ENCODE measurements at regions not wholly inside any gene's neighbourhood (a gene's known extent, or its start where the extent isn't known, plus 50 kb on each side); places are given as distances from the start of the nearest gene placed in this dataset.
"Not testable (repeated sequence)": the region's sequence is repeated elsewhere in the genome, so short reads cannot be mapped to it uniquely, and the experiment has no call there.

DNA sequence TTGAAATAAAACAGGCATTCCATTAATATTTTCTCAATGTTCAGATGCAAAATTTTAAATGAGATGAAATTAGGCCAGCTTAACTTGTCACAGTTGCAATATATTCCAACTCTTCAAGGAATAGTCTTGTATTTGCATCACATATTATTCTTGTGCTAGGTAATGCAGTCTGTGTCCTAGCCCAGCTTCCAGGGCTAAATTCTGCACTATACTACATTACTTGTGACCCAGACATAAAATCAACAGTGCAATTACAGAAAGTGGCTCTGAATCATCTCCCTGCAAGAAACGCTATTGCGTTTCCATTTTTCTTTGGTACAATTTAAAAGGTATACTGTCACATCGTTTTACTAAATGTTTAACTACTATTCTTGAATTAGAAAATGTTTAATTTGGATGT is 399.2 kb downstream of the TENT5A start:
- no peaks in the 10 kb centered on the region for H3K36me3 ChIP-seq
- WGBS: 75% methylated on average over 3 of the region's 3 CpGs
- TF ChIP-seq CTCF (IDR thresholded peaks at IDR 0.05) (no peak), POLR2AphosphoS5 (IDR thresholded peaks at IDR 0.05) (no peak), POLR2A (IDR thresholded peaks at IDR 0.05) (no peak)
- no peak overlapping the region for H3K27ac ChIP-seq
- intact Hi-C loops (cut with DNase I): no loop called here
- no peaks in the 10 kb centered on the region for H3K4me1 ChIP-seq (replicated peaks)
- no peak for DNase-seq (ENCODE audit: low spot score)
- no peak overlapping the region for H3K4me3 ChIP-seq
- H3K9me3 ChIP-seq: no peaks in the 10 kb centered on the region
- no peaks in the 10 kb centered on the region for H3K27me3 ChIP-seq (replicated peaks; ENCODE audit: insufficient read depth)

- H3K4me1 ChIP-seq (replicated peaks); intact Hi-C loops (cut with DNase I): not testable (repeated sequence)
Measured at GRCh38 chr6:81344026-81344425, 408.5 kb downstream of the TENT5A start.

DNA sequence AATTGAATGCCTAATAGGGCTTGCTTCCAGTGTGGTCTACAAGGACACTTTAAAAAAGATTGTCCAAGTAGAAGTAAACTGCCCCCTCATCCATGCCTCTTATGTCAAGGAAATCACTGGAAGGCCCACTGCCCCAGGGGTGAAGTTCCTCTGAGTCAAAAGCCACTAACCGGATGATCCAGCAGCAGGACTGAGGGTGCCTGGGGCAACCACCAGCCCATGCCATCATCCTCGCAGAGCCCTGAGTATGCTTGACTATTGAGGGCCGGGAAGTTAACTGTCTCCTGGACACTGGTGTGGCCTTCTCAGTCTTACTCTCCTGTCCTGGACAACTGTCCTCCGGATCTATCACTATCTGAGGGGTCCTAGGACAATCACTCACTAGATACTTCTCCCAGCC is 411.5 kb downstream of the TENT5A start:
- no peaks in the 10 kb centered on the region for H3K9me3 ChIP-seq
- intact Hi-C loops (cut with DNase I): no loop called here
- 82% methylated on average over 4 of the region's 4 CpGs for WGBS
- no peak for DNase-seq (ENCODE audit: low spot score)
- no peaks in the 10 kb centered on the region for H3K4me1 ChIP-seq (replicated peaks)
- no peak overlapping the region for H3K4me3 ChIP-seq
- H3K27me3 ChIP-seq (replicated peaks; ENCODE audit: insufficient read depth): no peaks in the 10 kb centered on the region
- no peak for TF ChIP-seq CTCF (IDR thresholded peaks at IDR 0.05)
- no peak for TF ChIP-seq POLR2AphosphoS5 (IDR thresholded peaks at IDR 0.05)
- TF ChIP-seq POLR2A (IDR thresholded peaks at IDR 0.05): no peak
- no peak overlapping the region for H3K27ac ChIP-seq
- H3K36me3 ChIP-seq: no peaks in the 10 kb centered on the region

More at GRCh38 chr6:81344026-81344425, 408.5 kb downstream of the TENT5A start:
- not testable (repeated sequence) for H3K27ac ChIP-seq; H3K4me3 ChIP-seq; H3K9me3 ChIP-seq; H3K27me3 ChIP-seq (replicated peaks; ENCODE audit: insufficient read depth); DNase-seq (ENCODE audit: low spot score); H3K36me3 ChIP-seq
- 80% methylated on average over 8 of the region's 8 CpGs for WGBS

GRCh38 chr6:81331526-81331925 is 421.0 kb downstream of the TENT5A start:
- no peaks in the 10 kb centered on the region for H3K27me3 ChIP-seq (replicated peaks; ENCODE audit: insufficient read depth)
- intact Hi-C loops (cut with DNase I): no loop called here

GRCh38 chr6:81328700-81329099 is 423.8 kb downstream of the TENT5A start:
- no peaks in the 10 kb centered on the region for H3K4me1 ChIP-seq (replicated peaks)
- H3K9me3 ChIP-seq: no peaks in the 10 kb centered on the region
- H3K4me3 ChIP-seq: no peak overlapping the region
- DNase-seq (ENCODE audit: low spot score): no peak
- 67% methylated on average over 2 of the region's 2 CpGs for WGBS
- intact Hi-C loops (cut with DNase I): no loop called here
- no peaks in the 10 kb centered on the region for H3K27me3 ChIP-seq (replicated peaks; ENCODE audit: insufficient read depth)
- TF ChIP-seq CTCF (IDR thresholded peaks at IDR 0.05): no peak
- TF ChIP-seq POLR2A (IDR thresholded peaks at IDR 0.05): no peak
- no peak for TF ChIP-seq POLR2AphosphoS5 (IDR thresholded peaks at IDR 0.05)
- no peak overlapping the region for H3K27ac ChIP-seq
- H3K36me3 ChIP-seq: no peaks in the 10 kb centered on the region

More at GRCh38 chr6:81331526-81331925, 421.0 kb downstream of the TENT5A start:
- no peak for DNase-seq (ENCODE audit: low spot score)
- no peaks in the 10 kb centered on the region for H3K9me3 ChIP-seq
- H3K27ac ChIP-seq: no peak overlapping the region
- H3K4me1 ChIP-seq (replicated peaks): no peaks in the 10 kb centered on the region
- no peaks in the 10 kb centered on the region for H3K36me3 ChIP-seq
- TF ChIP-seq POLR2A (IDR thresholded peaks at IDR 0.05) (no peak), POLR2AphosphoS5 (IDR thresholded peaks at IDR 0.05) (no peak), CTCF (IDR thresholded peaks at IDR 0.05) (no peak)
- 68% methylated on average over 1 of the region's 1 CpG for WGBS
- no peak overlapping the region for H3K4me3 ChIP-seq

Data from prostate gland (tissue), 2 donors.